ENCODE measurements at regions not wholly inside any gene's neighbourhood (a gene's known extent, or its start where the extent isn't known, plus 50 kb on each side); places are given as distances from the start of the nearest gene placed in this dataset.

DNA sequence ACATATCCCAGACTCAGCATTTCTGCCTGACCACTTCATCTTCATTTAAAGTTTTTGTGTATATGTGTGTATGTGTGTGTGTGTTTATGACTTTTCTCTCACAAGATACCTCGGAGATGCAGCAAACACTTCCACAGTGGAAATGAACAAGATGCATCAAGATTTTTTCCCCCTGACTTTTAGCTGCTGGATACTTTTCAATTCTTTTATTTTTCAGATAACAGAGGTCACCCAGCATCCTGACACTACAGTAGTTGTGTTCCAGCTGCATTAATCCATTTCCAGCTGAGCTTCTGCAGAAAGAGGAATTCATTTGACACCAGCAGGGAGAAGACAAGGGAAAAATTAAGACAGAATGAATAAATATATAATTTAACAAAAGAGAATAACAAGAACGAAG is 130.2 kb upstream of the PSMD7 start:
- in situ Hi-C loops (cut with HindIII; ENCODE audit: low sequenced_read_pairs): no loop called here
- no peak overlapping the region for H3K4me3 ChIP-seq (ENCODE audit: low read depth, low read length)
- TF ChIP-seq, protein P1, sequence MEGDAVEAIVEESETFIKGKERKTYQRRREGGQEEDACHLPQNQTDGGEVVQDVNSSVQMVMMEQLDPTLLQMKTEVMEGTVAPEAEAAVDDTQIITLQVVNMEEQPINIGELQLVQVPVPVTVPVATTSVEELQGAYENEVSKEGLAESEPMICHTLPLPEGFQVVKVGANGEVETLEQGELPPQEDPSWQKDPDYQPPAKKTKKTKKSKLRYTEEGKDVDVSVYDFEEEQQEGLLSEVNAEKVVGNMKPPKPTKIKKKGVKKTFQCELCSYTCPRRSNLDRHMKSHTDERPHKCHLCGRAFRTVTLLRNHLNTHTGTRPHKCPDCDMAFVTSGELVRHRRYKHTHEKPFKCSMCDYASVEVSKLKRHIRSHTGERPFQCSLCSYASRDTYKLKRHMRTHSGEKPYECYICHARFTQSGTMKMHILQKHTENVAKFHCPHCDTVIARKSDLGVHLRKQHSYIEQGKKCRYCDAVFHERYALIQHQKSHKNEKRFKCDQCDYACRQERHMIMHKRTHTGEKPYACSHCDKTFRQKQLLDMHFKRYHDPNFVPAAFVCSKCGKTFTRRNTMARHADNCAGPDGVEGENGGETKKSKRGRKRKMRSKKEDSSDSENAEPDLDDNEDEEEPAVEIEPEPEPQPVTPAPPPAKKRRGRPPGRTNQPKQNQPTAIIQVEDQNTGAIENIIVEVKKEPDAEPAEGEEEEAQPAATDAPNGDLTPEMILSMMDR (IDR thresholded peaks at IDR 0.05; ENCODE audit: low read depth, low read length): no peak
- no peak for DNase-seq (ENCODE audit: low read depth, low spot score)

DNA sequence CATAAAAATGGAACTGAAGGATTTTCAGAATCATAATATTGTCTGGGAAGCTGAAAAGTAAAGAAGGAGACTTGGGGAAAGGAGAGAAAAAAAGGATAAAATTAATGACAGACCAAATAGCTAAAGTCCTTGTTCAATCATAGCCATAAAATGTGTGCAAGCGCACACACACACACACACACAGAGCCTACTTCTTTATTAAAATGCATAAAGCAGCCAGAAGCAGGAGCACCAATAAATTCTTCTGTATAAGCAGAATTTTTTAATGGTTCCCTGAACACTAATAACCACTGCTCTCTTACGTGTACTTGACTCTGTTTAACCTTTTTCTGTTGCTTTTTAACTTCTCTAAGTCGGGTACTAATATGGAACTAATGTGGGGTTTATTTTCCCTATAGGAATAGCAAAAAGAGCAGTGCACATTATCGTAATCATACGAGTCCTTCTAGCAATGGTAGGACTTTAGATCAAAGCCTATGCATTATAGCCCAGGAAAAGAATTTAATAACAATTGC is 131.0 kb upstream of the PSMD7 start:
- TF ChIP-seq, protein P1 (IDR thresholded peaks at IDR 0.05; ENCODE audit: low read depth, low read length): no peak
- in situ Hi-C loops (cut with HindIII; ENCODE audit: low sequenced_read_pairs): no loop called here
- no peak overlapping the region for H3K4me3 ChIP-seq (ENCODE audit: low read depth, low read length)
- no peak for DNase-seq (ENCODE audit: low read depth, low spot score)

DNA sequence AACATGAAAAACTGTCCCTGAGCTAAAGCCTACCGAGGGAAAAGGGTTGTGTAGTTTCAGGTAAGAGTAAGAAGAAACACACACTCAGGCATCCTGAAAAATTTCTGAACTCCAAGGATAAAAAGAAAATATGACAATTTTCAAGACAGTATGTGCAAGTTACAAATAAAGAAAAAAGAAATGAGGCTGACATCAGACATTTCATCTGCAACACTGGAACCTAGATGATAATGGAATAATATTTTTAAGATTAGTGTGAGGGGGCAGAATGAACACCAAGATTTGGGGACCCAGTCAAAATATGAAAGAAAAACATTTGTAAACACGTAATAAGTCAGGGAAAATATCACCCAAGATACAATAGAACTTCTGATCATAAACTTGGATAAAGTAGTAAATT is 135.9 kb upstream of the PSMD7 start:
- TF ChIP-seq, protein P1 (IDR thresholded peaks at IDR 0.05; ENCODE audit: low read depth, low read length): no peak
- H3K4me3 ChIP-seq (ENCODE audit: low read depth, low read length): no peak overlapping the region
- DNase-seq (ENCODE audit: low read depth, low spot score): no peak
- in situ Hi-C loops (cut with HindIII; ENCODE audit: low sequenced_read_pairs): no loop called here

DNA sequence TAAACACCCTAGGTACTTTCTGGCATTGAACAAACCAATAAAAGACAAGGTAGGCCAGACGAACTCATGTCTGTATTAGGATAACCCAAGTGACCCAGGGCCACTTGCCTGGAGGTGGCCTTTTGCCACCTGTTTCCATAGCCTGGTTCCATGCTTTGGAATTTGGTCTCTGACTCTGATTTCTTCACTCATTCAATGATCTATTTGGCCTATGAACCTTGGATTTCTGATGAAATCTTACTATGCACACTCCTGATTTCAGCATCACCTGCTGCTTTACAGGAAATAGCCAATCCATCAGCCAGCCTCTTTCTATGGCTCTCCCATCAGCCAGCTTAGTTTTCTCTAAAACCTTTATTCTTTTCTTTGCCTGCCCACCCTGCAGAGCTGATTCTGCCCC is 142.8 kb upstream of the PSMD7 start:
- DNase-seq (ENCODE audit: low read depth, low spot score): no peak
- TF ChIP-seq, protein P1 (IDR thresholded peaks at IDR 0.05; ENCODE audit: low read depth, low read length): no peak
- no peak overlapping the region for H3K4me3 ChIP-seq (ENCODE audit: low read depth, low read length)
- in situ Hi-C loops (cut with HindIII; ENCODE audit: low sequenced_read_pairs): no loop called here

DNA sequence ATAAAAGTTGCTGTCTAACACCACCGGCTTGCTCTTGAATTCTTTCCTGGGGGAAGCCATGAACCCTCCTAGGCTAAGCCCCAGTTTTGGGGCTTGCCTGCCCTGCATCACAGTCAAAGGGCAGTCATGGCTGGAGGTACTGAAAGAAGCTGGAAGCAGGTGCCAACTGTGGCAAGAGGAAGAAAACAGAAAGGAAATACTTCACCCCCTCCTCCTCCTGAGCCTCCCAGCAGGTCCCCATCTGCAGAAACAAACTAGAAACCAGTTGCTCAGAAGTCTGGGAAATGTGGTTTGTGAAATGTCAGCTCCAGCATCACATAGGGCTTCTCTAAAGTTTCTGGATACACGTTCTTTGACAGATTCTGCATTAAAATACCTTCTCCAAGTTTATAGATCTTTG is 150.0 kb upstream of the PSMD7 start:
- no peak overlapping the region for H3K4me3 ChIP-seq (ENCODE audit: low read depth, low read length)
- in situ Hi-C loops (cut with HindIII; ENCODE audit: low sequenced_read_pairs): no loop called here
- no peak for DNase-seq (ENCODE audit: low read depth, low spot score)
- TF ChIP-seq, protein P1 (IDR thresholded peaks at IDR 0.05; ENCODE audit: low read depth, low read length): no peak

DNA sequence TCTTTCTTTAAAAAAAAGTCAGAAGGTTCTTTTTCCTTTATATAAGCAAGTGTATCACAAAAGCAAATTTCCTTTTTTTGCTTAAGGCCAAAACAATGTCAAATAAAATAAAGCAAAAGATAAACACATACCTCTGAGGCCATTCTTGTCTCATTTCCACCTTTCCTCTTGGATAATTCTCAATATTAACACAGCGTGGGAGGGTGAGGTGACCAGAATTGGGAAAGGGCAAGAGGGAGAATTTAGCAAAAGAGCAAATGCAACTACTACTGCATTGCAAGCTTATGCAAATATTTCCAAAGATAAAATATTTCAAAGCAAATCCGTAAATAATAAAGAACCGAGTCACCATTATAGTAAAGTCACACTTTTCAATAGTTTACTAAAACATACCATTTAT is 153.4 kb upstream of the PSMD7 start:
- DNase-seq (ENCODE audit: low read depth, low spot score): no peak
- no peak overlapping the region for H3K4me3 ChIP-seq (ENCODE audit: low read depth, low read length)
- TF ChIP-seq, protein P1 (IDR thresholded peaks at IDR 0.05; ENCODE audit: low read depth, low read length): no peak
- in situ Hi-C loops (cut with HindIII; ENCODE audit: low sequenced_read_pairs): no loop called here

DNA sequence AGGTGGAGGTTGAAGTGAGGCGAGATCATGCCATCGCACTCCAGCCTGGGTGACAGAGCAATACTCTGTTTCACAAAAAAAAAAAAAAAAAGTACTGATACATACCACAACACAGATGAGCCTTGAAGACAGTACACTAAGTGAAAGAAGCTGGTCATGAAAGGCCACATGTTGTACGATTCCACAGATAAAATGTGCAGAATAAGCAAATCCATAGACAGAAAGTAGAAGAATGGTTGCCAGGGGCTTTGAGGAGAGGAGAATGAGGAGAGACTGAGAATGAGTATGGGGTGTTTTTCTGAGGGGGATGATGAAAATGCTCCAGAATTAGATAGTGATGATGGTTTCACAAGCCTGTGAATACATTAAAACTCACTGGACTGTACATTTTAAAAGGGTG is 155.6 kb upstream of the PSMD7 start:
- no peak for DNase-seq (ENCODE audit: low read depth, low spot score)
- in situ Hi-C loops (cut with HindIII; ENCODE audit: low sequenced_read_pairs): no loop called here
- no peak overlapping the region for H3K4me3 ChIP-seq (ENCODE audit: low read depth, low read length)
- TF ChIP-seq, protein P1 (IDR thresholded peaks at IDR 0.05; ENCODE audit: low read depth, low read length): no peak
